ENCODE measurements at regions not wholly inside any gene's neighbourhood (a gene's known extent, or its start where the extent isn't known, plus 50 kb on each side); places are given as distances from the start of the nearest gene placed in this dataset.

DNA sequence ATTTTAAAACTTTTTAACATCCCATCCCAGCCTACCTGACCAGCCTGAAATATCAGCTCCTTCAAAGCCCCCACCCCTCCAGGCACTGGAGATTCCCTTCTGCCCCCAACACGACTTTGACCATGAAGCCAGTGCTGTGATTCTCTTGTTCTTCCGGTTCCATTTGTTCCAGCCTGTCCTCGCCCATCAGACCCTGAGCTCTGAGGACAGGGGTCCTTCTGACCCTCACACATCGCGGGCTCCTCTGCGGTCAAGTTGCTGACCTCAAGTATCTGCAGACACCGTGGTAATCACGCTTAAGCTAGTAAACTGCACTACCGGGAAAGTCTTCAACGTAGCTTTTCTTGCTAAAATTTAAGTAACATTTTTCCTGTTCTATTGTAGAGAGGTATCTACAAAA, 282.2 kb upstream of the SALL3 start:
- DNase-seq (ENCODE audit: low read depth), result no peak

DNA sequence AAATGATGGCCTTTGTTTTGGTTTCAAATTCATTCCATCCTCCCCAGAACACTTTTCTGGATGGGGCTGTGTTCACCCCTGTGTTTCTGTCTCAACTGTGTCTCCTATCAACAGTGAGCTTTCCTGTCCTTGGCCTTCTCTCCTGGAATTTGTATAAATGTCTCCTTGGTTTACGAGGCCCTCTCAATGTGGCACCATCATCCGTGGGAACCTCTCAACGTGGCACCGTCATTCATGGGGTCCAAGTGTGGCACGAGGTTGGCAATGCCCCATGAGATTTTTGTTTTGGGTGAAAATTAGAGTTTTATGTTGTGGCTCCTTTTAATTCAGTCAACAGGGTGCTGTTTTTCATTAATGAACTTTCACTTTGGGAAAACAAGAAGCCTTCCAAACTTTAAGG, 280.7 kb upstream of the SALL3 start:
- no peak for DNase-seq (ENCODE audit: low read depth)

GRCh38 chr18:78699499-78699898, 280.1 kb upstream of the SALL3 start:
- no peak for DNase-seq (ENCODE audit: low read depth)

DNA sequence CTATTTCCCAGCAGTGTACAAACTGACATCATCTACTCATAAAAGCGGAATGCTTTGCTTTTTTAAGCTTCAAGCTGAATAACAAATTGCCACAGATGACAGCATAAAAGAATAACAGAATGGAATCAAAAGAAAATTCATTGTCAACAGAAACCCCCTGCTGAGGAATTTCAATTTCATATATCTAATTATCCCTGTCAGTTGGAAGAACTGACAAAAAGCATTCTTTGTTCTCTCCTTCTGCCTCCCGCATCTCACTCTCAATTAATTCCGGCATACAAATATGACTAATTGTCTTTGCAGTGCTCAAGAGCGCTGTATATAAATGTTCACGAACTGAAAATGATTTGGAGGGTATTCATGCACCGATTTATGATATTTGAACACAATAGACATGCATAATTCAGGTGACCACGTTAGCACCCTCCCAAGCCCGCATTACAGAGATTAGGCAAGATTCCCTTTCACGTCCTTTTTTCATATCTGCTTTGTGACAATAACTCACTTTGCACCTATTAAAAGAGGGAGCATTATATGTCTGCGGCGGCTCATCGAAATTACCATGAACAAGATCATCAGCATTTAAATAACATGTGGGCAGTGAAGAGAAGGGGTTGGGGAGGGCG, 277.7 kb upstream of the SALL3 start:
- no peak for DNase-seq (ENCODE audit: low read depth)

DNA sequence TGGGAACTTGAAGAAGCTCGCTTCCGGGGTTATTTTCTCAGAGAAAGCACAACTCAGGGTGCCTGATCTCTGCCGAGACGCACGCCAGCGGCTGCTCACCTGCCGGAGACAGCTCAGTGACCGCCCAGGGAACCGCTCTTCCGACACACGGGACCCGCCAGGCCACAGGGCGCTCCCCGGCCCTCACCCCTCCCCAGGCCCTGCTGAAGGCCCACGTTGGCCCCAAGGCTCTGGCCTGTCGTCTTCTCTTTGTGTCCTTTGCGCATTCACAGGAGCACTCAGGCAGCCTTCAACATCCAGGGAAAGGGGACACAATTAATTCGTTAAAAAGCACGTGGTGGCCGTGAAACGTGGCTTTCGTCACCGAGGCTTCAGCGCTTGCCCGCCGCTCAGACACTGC, 276.3 kb upstream of the SALL3 start:
- peak; percentile 19 for DNase-seq (ENCODE audit: low read depth)

- no peak for DNase-seq (ENCODE audit: low read depth)
These were observed 274.6 kb upstream of the SALL3 start for GRCh38 chr18:78704971-78705461.

DNA sequence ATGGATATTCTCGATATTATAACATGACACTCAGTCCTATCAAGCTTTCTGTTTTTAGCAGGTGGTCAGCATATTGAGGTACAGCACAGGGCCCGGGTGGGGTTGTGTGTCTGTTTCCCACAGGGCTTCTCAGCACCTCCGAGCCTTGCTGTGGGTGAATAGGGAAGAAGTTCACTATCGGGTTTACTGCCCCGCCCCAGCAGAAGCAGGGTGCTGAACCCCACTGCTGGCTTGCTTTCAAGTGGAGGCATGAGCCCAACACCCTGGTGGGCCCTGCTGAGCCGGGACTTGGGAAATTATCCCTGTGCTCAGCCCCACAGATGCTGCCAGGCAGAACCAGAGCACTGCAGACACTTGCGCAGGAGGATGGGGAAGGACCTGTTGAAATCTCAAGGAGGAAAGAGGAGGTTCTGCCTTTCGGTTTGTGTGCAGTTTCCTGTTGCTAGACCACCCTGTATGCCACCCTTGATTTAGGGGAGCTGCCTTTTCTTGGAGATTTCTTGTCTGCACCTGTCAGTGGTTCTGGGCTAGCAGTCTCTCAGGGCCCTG, 270.3 kb upstream of the SALL3 start:
- DNase-seq (ENCODE audit: low read depth), result no peak

DNA sequence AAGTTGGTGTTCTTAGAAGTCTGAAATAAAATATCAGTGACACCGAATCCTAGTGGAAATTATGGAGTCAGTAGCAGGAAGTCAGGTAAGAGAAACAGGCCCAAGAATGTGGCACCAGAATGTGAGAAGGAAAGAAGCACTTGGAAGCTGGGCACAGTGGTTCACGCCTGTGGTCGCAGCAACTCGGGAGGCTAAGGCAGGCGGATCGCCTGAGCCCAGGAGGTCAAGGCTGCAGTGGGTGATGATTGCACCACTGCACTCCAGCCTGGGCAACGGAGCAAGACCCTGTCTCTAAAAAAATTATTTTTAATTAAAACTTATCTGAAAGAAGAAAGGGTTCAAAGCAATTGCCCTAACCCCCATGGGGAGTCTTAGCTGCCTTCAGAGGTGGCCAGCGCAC, 268.3 kb upstream of the SALL3 start:
- DNase-seq (ENCODE audit: low read depth), result no peak

DNA sequence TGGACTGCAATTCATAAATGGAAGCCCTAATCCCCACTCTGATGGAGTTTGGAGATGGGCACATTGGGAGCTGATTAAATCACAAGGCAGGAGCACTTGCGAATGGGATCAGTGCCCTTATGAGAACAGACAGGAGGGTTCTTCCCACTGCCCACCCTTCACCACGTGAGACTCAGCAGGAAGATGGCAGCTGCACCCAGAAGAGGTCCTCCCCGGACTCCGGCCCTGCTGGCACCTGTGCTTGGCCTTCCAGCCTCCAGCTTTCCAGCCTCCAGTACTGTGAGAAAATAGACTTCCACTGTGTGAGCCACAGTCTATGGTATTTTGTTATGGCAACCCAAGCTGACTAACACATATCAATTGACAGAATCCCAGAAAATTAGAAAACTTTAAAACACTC, 267.6 kb upstream of the SALL3 start:
- DNase-seq (ENCODE audit: low read depth), result no peak

DNA sequence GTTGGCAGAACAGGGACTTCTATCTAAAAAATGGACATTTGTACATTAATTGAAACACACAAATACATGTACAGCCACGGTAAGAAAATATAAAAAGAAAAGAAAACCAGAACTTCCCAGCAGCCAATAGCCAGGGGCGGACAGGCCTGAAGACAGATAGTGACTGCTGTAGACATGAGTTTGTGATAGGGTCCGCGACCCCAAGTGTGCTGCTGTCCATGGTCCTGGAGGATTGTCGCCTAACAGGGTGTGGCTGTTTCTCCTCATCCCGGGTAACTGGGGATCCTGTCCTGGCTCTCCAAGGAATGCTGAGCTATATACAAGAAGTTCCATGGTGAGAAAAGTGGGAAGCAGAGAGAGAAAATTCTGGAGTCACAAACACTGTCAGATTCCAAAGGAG, 266.5 kb upstream of the SALL3 start:
- peak; percentile 36 for DNase-seq (ENCODE audit: low read depth)

DNA sequence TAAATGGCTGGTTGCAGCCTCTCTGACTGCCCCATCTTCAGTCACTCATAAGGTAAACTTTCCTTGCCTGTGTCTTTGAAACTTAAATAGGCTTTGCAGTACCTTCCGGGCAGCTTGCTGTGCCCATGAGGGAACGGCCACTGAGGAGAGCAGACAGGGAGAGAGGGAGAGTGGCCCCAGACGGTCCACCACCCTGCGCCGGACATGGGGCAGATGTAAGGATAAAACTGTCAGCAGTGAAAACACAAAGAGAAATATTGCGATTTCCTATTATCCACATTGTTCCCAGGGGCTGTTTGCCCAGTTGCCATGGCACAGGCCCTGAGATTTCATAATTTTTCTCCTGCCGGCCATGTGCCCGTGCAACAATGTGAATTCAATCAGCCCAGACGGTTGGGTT, 265.9 kb upstream of the SALL3 start:
- DNase-seq (ENCODE audit: low read depth), result no peak

DNA sequence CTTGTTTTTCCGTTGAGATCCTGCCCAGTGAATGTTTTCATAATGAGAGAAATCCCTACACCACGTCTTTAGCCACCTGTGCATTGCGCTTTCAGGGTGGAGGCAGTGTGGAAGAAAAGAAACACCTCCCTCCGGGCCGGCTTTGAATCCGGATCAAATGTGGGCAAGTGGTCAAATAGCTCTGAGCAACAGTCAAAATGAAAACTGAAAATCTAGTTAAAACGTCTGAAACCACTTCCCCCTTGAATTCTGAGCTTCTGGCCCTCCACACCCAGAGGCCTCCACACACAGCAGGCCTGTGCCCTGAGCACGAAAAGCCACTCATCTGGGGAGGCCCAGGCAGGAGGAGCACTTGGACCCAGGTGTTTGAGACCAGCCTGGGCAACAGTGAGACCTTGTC, 263.6 kb upstream of the SALL3 start:
- DNase-seq (ENCODE audit: low read depth), result no peak

GRCh38 chr18:78716581-78716980, 263.0 kb upstream of the SALL3 start:
- no peak for DNase-seq (ENCODE audit: low read depth)

DNA sequence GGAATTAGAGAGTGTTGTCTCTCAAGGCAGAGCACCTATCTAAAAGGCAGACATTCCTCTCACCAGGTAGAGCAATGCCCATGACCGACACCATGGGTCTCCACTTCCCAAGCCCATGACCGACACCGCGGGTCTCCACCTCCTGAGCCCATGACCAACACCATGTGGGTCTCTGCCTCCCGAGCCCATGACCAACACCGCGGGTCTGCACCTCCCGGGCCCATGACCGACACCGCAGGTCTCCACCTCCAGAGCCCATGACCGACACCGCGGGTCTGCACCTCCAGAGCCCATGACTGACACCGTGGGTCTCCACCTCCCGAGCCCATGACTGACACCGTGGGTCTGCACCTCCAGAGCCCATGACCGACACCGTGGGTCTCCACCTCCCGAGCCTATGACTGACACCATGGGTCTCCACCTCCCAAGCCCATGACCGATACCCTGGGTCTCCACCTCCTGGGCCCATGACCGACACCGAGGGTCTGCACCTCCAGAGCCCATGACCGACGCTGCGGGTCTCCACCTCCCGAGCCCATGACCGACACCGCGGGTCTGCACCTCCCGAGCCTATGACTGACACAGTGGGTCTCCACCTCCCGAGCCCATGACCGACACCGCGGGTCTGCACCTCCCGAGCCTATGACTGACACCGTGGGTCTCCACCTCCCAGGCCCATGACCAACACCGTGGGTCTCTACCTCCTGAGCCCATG, 262.4 kb upstream of the SALL3 start:
- DNase-seq (ENCODE audit: low read depth), result no peak

DNA sequence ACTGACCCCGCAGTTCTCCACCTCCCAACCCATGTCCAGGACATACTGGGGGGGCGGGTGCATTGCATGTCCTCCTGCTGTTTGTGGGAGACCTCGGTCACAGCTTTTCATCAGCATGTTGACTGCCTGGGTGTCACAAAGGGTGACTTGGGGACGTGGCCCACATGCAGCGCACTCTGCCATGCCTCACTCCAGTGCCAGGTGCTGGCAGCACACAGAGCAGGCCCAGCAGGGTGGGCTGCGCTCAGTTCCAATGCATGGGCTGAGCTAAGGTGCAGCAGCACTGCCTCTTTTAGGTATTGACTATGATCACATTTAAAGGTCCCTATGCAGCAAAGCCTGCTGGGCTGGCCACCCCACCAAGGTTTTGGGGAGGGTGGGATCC, 261.9 kb upstream of the SALL3 start:
- DNase-seq (ENCODE audit: low read depth), result no peak

GRCh38 chr18:78719821-78720220, 259.8 kb upstream of the SALL3 start:
- DNase-seq (ENCODE audit: low read depth), result no peak

DNA sequence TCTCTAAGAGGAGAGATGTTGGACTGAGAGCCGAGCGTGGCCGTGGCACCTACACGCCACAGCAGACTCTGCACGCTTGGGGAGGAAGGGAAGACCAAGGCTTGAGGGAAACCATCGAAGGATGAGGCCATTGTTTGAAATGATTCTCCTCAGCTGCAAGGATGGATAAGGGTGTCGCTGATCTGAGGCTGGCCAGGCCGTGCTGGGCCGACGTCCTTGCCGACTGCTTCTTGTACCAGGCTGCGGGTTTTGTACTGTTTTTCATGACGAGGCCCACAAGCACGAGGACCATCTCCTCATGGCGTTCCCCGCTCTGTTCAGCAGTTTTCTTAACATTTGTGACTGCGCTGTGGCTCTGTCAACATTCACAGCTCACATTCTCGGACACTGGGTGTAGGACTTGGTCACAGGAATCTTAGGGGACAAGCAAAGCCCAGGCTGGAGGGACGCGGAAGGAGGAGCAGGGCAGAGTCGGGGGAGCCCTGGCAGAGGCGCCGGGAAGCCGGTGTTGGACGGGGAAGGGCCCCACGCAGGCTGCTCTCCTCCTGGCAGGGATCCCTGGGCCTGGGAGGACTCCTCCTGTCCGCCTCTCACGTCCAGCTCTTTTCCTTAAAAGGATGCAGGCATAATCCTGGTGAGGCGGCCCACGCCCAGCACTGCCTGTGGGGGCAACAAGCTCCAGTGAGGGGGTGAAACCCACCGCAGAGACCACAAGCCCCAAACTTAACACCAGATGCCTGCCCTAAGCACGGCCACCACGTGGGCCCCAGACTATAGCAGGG, 259.0 kb upstream of the SALL3 start:
- no peak for DNase-seq (ENCODE audit: low read depth)

DNA sequence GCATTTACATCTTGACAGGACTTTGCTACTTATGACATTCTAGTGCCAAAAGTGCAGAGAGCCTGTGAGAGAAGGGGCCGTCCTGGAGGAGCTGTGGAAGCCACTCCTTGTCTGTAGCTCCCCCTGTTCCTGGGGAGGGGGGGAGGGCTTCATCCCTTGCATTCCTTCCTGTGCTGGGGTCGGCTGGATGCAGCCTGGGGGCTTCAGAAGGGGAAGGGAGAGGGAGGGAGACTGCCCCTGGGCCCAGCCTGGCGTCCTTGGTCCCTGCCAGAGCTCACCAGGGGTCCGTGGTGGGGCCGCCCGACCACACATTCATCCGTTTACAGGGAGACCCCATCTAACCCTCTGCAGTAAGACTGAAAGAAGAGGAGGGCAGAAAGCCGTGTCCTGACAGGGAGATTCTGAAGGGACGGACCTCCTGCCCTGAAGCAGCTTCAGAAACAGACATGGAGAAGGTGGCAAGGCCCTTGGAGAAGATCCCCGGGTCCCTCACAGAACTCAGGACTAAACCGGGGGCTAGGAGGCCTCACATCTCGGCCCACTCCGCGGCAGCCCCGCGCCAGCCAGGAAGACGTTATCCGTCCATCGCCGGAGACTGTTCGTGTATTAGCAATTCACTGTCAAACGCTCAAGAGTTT, 258.3 kb upstream of the SALL3 start:
- DNase-seq (ENCODE audit: low read depth), result no peak

DNA sequence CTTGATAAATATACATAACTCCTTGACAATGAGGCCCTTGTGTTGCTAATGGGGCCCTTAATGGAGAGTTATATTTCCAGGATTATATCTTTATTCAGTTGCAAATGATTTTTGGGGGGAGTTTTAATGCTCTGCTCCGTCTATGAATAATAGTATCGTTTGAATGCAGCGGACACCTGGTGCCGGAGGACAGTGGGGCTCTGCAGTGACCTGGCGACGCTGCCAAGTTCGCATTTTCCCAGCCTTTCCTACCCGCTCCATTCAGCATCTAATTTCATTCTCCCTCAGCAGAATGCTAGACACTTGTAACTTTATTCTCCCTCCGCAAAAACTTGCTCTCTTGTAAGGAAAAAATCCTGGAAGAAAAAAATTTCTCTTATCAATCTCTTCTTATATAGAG, 257.6 kb upstream of the SALL3 start:
- no peak for DNase-seq (ENCODE audit: low read depth)

GRCh38 chr18:78722386-78722785, 257.2 kb upstream of the SALL3 start:
- no peak for DNase-seq (ENCODE audit: low read depth)

DNA sequence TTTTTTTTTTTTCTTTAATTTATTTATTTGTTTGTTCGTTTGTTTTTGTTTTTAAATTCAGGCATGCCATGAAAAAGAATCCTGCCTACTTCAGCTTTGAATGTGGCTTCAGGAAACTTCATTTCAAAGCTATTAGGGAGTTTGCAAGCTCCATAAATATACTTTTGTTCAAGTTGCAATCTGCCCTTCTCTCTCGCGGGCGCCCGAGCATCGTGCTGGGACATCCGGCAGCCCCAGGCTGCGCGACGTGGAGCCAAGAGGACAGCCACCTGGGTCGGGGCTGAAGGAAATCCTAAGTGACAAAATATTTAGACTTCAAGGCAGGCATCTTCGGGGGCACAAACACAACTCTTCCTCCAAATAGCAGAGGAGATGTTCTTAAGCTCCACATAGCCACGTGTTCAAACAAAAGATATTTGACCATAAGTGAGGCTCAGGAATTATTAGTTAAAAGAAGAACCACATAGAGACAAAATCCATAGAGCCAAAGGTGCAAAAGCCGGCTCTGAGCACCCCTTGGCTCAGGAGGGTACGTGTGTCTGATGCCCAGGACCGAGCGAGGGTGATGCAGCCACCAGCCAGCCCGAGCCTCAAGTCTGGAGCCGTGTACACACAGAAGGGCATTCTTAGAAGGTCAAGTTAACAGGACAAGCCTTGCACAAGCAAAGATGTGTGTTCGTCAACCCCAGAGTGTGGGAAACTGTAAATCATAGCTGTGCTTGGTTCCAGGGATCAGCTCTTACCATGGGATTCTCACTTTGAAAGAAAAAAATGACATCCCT, 256.5 kb upstream of the SALL3 start:
- no peak for DNase-seq (ENCODE audit: low read depth)

All from Daoy (cell line).